ENCODE measurements at regions not wholly inside any gene's neighbourhood (a gene's known extent, or its start where the extent isn't known, plus 50 kb on each side); places are given as distances from the start of the nearest gene placed in this dataset.
"Not testable (repeated sequence)": the region's sequence is repeated elsewhere in the genome, so short reads cannot be mapped to it uniquely, and the experiment has no call there.

- no peak for DNase-seq
- TF ChIP-seq CTCF (IDR thresholded peaks at IDR 0.05) (no peak), EP300 (IDR thresholded peaks at IDR 0.05) (no peak), POLR2A (IDR thresholded peaks at IDR 0.05) (no peak)
- intact Hi-C loops (cut with DNase I) = no loop called here
These were observed 2153.4 kb upstream of the RAG2 start for GRCh38 chr11:38751421-38751820.

GRCh38 chr11:38746516-38746915 is 2148.5 kb upstream of the RAG2 start:
- intact Hi-C loops (cut with DNase I); H3K27ac ChIP-seq; H3K4me1 ChIP-seq (ENCODE audit: insufficient read depth); H3K27me3 ChIP-seq; H3K4me3 ChIP-seq; H3K36me3 ChIP-seq; H3K9me3 ChIP-seq; DNase-seq: not testable (repeated sequence)
- 88 to 96% (median 93%) methylated on average over 2 of the region's 2 CpGs for WGBS, 3 donors

More at GRCh38 chr11:38751421-38751820, 2153.4 kb upstream of the RAG2 start:
- Histone ChIP-seq H3K4me1 (ENCODE audit: insufficient read depth) (no peaks in the 10 kb centered on the region), H3K27me3 (no peaks in the 10 kb centered on the region), H3K4me3 (no peak overlapping the region), H3K36me3 (no peaks in the 10 kb centered on the region), H3K9me3 (no peaks in the 10 kb centered on the region), H3K27ac (no peak overlapping the region)
- WGBS, 3 donors = 27 to 32% (median 30%) methylated on average over 2 of the region's 2 CpGs

GRCh38 chr11:38723361-38723760 is 2125.3 kb upstream of the RAG2 start:
- no peaks in the 10 kb centered on the region for H3K36me3 ChIP-seq
- no peaks in the 10 kb centered on the region for H3K4me1 ChIP-seq (ENCODE audit: insufficient read depth)
- no peaks in the 10 kb centered on the region for H3K27me3 ChIP-seq
- DNase-seq = no peak
- TF ChIP-seq CTCF (IDR thresholded peaks at IDR 0.05) (no peak), POLR2A (IDR thresholded peaks at IDR 0.05) (no peak), EP300 (IDR thresholded peaks at IDR 0.05) (no peak)
- 53 to 83% (median 77%) methylated on average over 1 of the region's 1 CpG for WGBS, 3 donors
- no peak overlapping the region for H3K27ac ChIP-seq
- intact Hi-C loops (cut with DNase I) = no loop called here
- H3K4me3 ChIP-seq = no peak overlapping the region
- no peaks in the 10 kb centered on the region for H3K9me3 ChIP-seq

GRCh38 chr11:38721586-38722315 is 2123.7 kb upstream of the RAG2 start:
- intact Hi-C loops (cut with DNase I) = no loop called here
- Histone ChIP-seq H3K27me3 (no peaks in the 10 kb centered on the region), H3K4me3 (no peak overlapping the region), H3K9me3 (no peaks in the 10 kb centered on the region), H3K36me3 (no peaks in the 10 kb centered on the region), H3K27ac (no peak overlapping the region), H3K4me1 (ENCODE audit: insufficient read depth) (no peaks in the 10 kb centered on the region)
- TF ChIP-seq EP300 (IDR thresholded peaks at IDR 0.05) (no peak), POLR2A (IDR thresholded peaks at IDR 0.05) (no peak), CTCF (IDR thresholded peaks at IDR 0.05) (no peak)
- no peak for DNase-seq
- 4 to 16% (median 13%) methylated on average over 1 of the region's 1 CpG for WGBS, 3 donors

- H3K27me3 ChIP-seq = no peaks in the 10 kb centered on the region
- no peaks in the 10 kb centered on the region for H3K36me3 ChIP-seq
- no peak overlapping the region for H3K4me3 ChIP-seq
- H3K9me3 ChIP-seq = no peaks in the 10 kb centered on the region
- H3K4me1 ChIP-seq (ENCODE audit: insufficient read depth) = no peaks in the 10 kb centered on the region
- DNase-seq = no peak
- 46 to 68% (median 61%) methylated on average over 1 of the region's 1 CpG for WGBS, 3 donors
- TF ChIP-seq EP300 (IDR thresholded peaks at IDR 0.05) (no peak), POLR2A (IDR thresholded peaks at IDR 0.05) (no peak), CTCF (IDR thresholded peaks at IDR 0.05) (no peak)
- intact Hi-C loops (cut with DNase I) = no loop called here
- H3K27ac ChIP-seq = no peak overlapping the region
These were observed 2120.6 kb upstream of the RAG2 start for GRCh38 chr11:38718659-38719058.

Data from ovary (tissue), 7 donors.